Thoracic aorta (tissue), 2 donors: ENCODE measurements at regions not wholly inside any gene's neighbourhood (a gene's known extent, or its start where the extent isn't known, plus 50 kb on each side); places are given as distances from the start of the nearest gene placed in this dataset.

Experiments
- ATAC-seq: fragments of 150-250 bp; one replicate; pipeline ENCODE4 v1.8.0; 2017; ENCODE audit warnings: low read depth; ENCODE audit not compliant: insufficient number of reproducible peaks, low FRiP score
- DNase-seq: peaks from one replicate; pipeline ENCODE4 v3.0.0-alpha.2; 2020; ENCODE audit warnings: low spot score
- H3K27ac ChIP-seq, 2 donors: fragments of 200-600 bp; sonication (generic); 1 replicate in 1 of 2; 2 replicates in 1 of 2; pipeline ENCODE4 v1.5.1; 2016; ENCODE audit warnings: mild to moderate bottlenecking in 2 of 2, moderate library complexity in 2 of 2
- H3K27me3 ChIP-seq: fragments of 200-600 bp; sonication (generic); replicated peaks from 2 replicates; pipeline ENCODE4 v1.6.0; 2016; ENCODE audit warnings: mild to moderate bottlenecking; ENCODE audit not compliant: insufficient read depth
- H3K36me3 ChIP-seq: fragments of 200-600 bp; sonication (generic); one replicate; pipeline ENCODE4 v1.5.1; 2016
- H3K4me1 ChIP-seq, 2 donors: fragments of 200-600 bp; sonication (generic); 1 replicate in 1 of 2; 2 replicates in 1 of 2; pipeline versions ENCODE4 v1.5.1 to v1.6.0; 2016; ENCODE audit warnings: low read depth in 2 of 2, mild to moderate bottlenecking in 1 of 2; ENCODE audit not compliant: control insufficient read depth in 1 of 2
- H3K4me3 ChIP-seq: fragments of 200-600 bp; sonication (generic); 2 replicates; pipeline ENCODE4 v1.5.1; 2016; ENCODE audit warnings: mild to moderate bottlenecking
- H3K9me3 ChIP-seq: fragments of 200-600 bp; sonication (generic); 2 replicates; pipeline ENCODE4 v1.5.1; 2016
- TF ChIP-seq, protein P1 (sequence below): fragments of 200-600 bp; sonication (generic); IDR thresholded peaks from one replicate; pipeline ENCODE4 v1.5.1; 2019; ENCODE audit warnings: antibody characterized with exemption

GRCh38 chr2:12501469-12502158 lies 215.1 kb upstream of the TRIB2 start:
- Histone ChIP-seq H3K9me3 (no peaks in the 10 kb centered on the region), H3K36me3 (no peaks in the 10 kb centered on the region), H3K27ac (no peak overlapping the region), H3K4me1 (no peaks in the 10 kb centered on the region), H3K27me3 (no peaks in the 10 kb centered on the region), H3K4me3 (no peak overlapping the region)
- ATAC-seq (no peak), DNase-seq (no peak)
- TF ChIP-seq, protein P1, sequence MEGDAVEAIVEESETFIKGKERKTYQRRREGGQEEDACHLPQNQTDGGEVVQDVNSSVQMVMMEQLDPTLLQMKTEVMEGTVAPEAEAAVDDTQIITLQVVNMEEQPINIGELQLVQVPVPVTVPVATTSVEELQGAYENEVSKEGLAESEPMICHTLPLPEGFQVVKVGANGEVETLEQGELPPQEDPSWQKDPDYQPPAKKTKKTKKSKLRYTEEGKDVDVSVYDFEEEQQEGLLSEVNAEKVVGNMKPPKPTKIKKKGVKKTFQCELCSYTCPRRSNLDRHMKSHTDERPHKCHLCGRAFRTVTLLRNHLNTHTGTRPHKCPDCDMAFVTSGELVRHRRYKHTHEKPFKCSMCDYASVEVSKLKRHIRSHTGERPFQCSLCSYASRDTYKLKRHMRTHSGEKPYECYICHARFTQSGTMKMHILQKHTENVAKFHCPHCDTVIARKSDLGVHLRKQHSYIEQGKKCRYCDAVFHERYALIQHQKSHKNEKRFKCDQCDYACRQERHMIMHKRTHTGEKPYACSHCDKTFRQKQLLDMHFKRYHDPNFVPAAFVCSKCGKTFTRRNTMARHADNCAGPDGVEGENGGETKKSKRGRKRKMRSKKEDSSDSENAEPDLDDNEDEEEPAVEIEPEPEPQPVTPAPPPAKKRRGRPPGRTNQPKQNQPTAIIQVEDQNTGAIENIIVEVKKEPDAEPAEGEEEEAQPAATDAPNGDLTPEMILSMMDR = no peak

DNA sequence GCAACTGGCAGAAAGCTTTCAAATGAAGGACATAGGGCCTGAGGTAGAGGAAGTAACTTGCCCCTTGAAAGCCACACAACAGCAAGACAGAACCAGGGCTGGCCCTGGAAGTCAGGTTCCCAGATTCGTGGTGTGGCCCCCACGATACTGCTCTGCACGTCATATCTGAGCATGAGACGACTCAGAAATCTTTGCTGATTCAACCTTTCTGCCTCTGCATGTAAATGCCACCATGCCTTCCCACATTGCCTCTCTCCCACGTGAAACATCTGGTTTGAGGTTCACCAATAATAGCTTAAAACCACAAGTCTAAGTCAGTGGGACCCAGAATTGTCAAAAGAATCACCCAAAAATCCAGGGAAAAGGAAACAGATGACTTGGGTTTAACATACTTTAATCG lies 214.0 kb upstream of the TRIB2 start:
- H3K36me3 ChIP-seq = no peaks in the 10 kb centered on the region
- no peaks in the 10 kb centered on the region for H3K9me3 ChIP-seq
- H3K27ac ChIP-seq = no peak overlapping the region
- H3K4me1 ChIP-seq = no peaks in the 10 kb centered on the region
- no peak for DNase-seq
- no peak for ATAC-seq
- no peaks in the 10 kb centered on the region for H3K27me3 ChIP-seq
- TF ChIP-seq, protein P1 = no peak
- H3K4me3 ChIP-seq = no peak overlapping the region

DNA sequence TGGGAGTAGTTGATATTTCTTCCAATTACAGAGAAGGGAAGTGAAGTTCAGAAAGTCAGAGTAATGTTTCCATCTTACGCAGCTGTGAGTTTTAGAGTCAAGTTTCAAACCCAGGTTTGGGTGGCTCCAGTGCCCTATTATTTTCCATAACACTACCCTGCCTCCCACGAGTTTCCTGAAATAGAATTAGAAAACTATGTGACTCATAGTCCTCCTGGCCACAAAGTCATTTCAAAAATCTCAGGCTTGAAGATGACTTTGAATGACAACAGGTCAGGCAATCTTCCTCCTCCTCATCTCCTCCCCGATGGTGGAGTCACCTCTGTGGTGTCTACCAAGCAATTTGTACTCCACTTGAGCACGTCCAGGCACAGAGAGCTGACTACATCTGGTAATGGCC lies 212.3 kb upstream of the TRIB2 start:
- Histone ChIP-seq H3K27me3 (no peaks in the 10 kb centered on the region), H3K36me3 (no peaks in the 10 kb centered on the region), H3K27ac (no peak overlapping the region), H3K4me3 (no peak overlapping the region), H3K4me1 (no peaks in the 10 kb centered on the region), H3K9me3 (no peaks in the 10 kb centered on the region)
- TF ChIP-seq, protein P1 = no peak
- DNase-seq (no peak), ATAC-seq (no peak)

DNA sequence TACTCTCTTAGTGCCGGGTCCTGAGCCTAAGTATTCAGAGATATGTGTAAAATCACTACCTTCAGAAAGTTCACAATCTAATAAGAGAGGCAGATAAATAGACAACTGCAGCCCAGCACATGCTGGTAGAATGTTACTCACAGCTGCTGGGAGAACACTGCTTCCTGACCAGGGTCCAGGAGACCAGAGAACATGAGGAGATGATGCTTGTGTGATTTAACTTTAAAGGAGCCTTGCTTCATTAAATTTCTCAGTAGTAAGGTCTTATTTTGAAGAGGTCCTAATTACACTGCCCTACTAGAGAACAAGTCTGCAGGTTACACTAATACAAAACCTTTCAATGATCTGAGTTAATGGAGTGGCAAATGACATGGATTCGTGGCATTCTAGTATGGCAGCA lies 209.9 kb upstream of the TRIB2 start:
- TF ChIP-seq, protein P1 = no peak
- Histone ChIP-seq H3K9me3 (no peaks in the 10 kb centered on the region), H3K36me3 (no peaks in the 10 kb centered on the region), H3K4me1 (no peaks in the 10 kb centered on the region), H3K4me3 (no peak overlapping the region), H3K27ac (no peak overlapping the region), H3K27me3 (no peaks in the 10 kb centered on the region)
- no peak for DNase-seq
- no peak for ATAC-seq

- H3K4me3 ChIP-seq = no peak overlapping the region
- no peaks in the 10 kb centered on the region for H3K4me1 ChIP-seq
- TF ChIP-seq, protein P1 = no peak
- H3K27ac ChIP-seq = no peak overlapping the region
- no peaks in the 10 kb centered on the region for H3K9me3 ChIP-seq
- no peaks in the 10 kb centered on the region for H3K27me3 ChIP-seq
- no peaks in the 10 kb centered on the region for H3K36me3 ChIP-seq
- DNase-seq = no peak
- no peak for ATAC-seq
These were observed 209.4 kb upstream of the TRIB2 start for GRCh38 chr2:12507295-12507694.
